Neural cell (in vitro differentiated cells): ENCODE measurements at regions not wholly inside any gene's neighbourhood (a gene's known extent, or its start where the extent isn't known, plus 50 kb on each side); places are given as distances from the start of the nearest gene placed in this dataset.

Experiments
- H2AFZ ChIP-seq: fragments of 200-600, 300-800 bp; sonication (generic), shearing (Covaris generic); 2 replicates; pipeline ENCODE4 v1.6.0; 2014; ENCODE audit warnings: low read depth, mild to moderate bottlenecking, antibody characterized with exemption, low read length, moderate library complexity
- H3F3A ChIP-seq: fragments of 200-600 bp; shearing (Covaris generic); 2 replicates; pipeline ENCODE4 v1.6.1; 2016; ENCODE audit warnings: mild to moderate bottlenecking, moderate library complexity, mixed read lengths, antibody characterized with exemption, low read length; ENCODE audit not compliant: insufficient read depth, poor library complexity, severe bottlenecking
- H3K27ac ChIP-seq: fragments of 200-600, 300-800 bp; sonication (generic), shearing (Covaris generic); 2 replicates; pipeline ENCODE4 v1.5.1; 2014; ENCODE audit warnings: mild to moderate bottlenecking, low read length, moderate library complexity
- H3K27me3 ChIP-seq: fragments of 300-800, 200-600 bp; sonication (generic), shearing (Covaris generic); 2 replicates; pipeline ENCODE4 v1.6.0; 2014; ENCODE audit warnings: mild to moderate bottlenecking, low read depth, low read length, moderate library complexity; ENCODE audit not compliant: insufficient read depth
- H3K36me3 ChIP-seq: fragments of 300-800, 200-600 bp; sonication (generic), shearing (Covaris generic); 2 replicates; pipeline ENCODE4 v1.5.1; 2014; ENCODE audit warnings: mild to moderate bottlenecking, antibody characterized with exemption, low read length, moderate library complexity; ENCODE audit not compliant: insufficient read depth
- H3K4me2 ChIP-seq: fragments of 300-800, 200-600 bp; sonication (generic), shearing (Covaris generic); 2 replicates; pipeline ENCODE4 v1.6.0; 2014; ENCODE audit warnings: mild to moderate bottlenecking, low read length
- H3K4me3 ChIP-seq: fragments of 300-800, 200-600 bp; sonication (generic), shearing (Covaris generic); 2 replicates; pipeline ENCODE4 v1.5.1; 2014; ENCODE audit warnings: mild to moderate bottlenecking, low read length, moderate library complexity
- H3K79me2 ChIP-seq: fragments of 200-600 bp; shearing (Covaris generic); replicated peaks from 2 replicates; pipeline ENCODE4 v1.6.0; 2014; ENCODE audit warnings: mild to moderate bottlenecking, low read length, moderate library complexity; ENCODE audit not compliant: insufficient read depth
- H3K9ac ChIP-seq: fragments of 300-800, 200-600 bp; sonication (generic), shearing (Covaris generic); 2 replicates; pipeline ENCODE4 v1.6.1; 2016; ENCODE audit warnings: mild to moderate bottlenecking, low read length, mixed read lengths
- H3K9me2 ChIP-seq: fragments of 200-600 bp; shearing (Covaris generic); 2 replicates; pipeline ENCODE4 v1.6.1; 2016; ENCODE audit warnings: mild to moderate bottlenecking, low read length, mixed read lengths; ENCODE audit not compliant: insufficient read depth
- H3K9me3 ChIP-seq: fragments of 200-600, 300-800 bp; sonication (generic), shearing (Covaris generic); 2 replicates; pipeline ENCODE4 v1.6.1; 2016; ENCODE audit warnings: mild to moderate bottlenecking, mixed run types, low read length, moderate library complexity, mixed read lengths
- H4K20me1 ChIP-seq: fragments of 200-600 bp; shearing (Covaris generic); 2 replicates; pipeline ENCODE4 v1.6.1; 2016; ENCODE audit warnings: mild to moderate bottlenecking, mixed run types; ENCODE audit not compliant: insufficient read depth
- CTCF ChIP-seq: fragments of 450-650 bp; IDR thresholded peaks from 2 replicates; pipeline ENCODE4 v1.5.1; 2014; ENCODE audit warnings: antibody characterized with exemption, mild to moderate bottlenecking, moderate library complexity; ENCODE audit not compliant: poor library complexity, severe bottlenecking
- EP300 ChIP-seq: fragments of 450-650 bp; conservative IDR thresholded peaks from 2 replicates; pipeline ENCODE4 v1.6.1; 2014; ENCODE audit warnings: antibody characterized with exemption, mild to moderate bottlenecking, moderate library complexity; ENCODE audit not compliant: poor library complexity, severe bottlenecking
- EZH2 ChIP-seq: fragments of 200-600, 300-800 bp; shearing (Covaris generic), sonication (generic); IDR thresholded peaks from 2 replicates; pipeline ENCODE4 v1.6.1; 2014; ENCODE audit warnings: antibody characterized with exemption, low read length, borderline replicate concordance, mild to moderate bottlenecking; ENCODE audit not compliant: insufficient read depth, poor library complexity, severe bottlenecking
- MXI1 ChIP-seq: fragments of 450-650 bp; conservative IDR thresholded peaks from 2 replicates; pipeline ENCODE4 v1.6.1; 2014; ENCODE audit warnings: antibody characterized with exemption, mild to moderate bottlenecking; ENCODE audit not compliant: poor library complexity, severe bottlenecking
- POLR2AphosphoS5 ChIP-seq: IDR thresholded peaks from 2 replicates; pipeline ENCODE4 v1.6.1; 2012
- RAD21 ChIP-seq: fragments of 450-650 bp; conservative IDR thresholded peaks from 2 replicates; pipeline ENCODE4 v1.6.1; 2014; ENCODE audit warnings: antibody characterized with exemption, mild to moderate bottlenecking, moderate library complexity
- REST ChIP-seq: IDR thresholded peaks from 2 replicates; pipeline ENCODE4 v1.6.1; 2012; ENCODE audit warnings: borderline replicate concordance
- SMC3 ChIP-seq: fragments of 450-650 bp; conservative IDR thresholded peaks from 2 replicates; pipeline ENCODE4 v1.6.1; 2014; ENCODE audit warnings: antibody characterized with exemption, mild to moderate bottlenecking, moderate library complexity; ENCODE audit not compliant: poor library complexity
- TAF1 ChIP-seq: IDR thresholded peaks from 2 replicates; pipeline ENCODE4 v1.6.1; 2012; ENCODE audit warnings: low read depth

GRCh38 chr11:109343242-109343641 is 78.7 kb upstream of the C11orf87 start:
- H3F3A ChIP-seq, result no peaks in the 10 kb centered on the region
- no peak for TF ChIP-seq EZH2
- no peak for TF ChIP-seq RAD21
- TF ChIP-seq MXI1, result no peak
- no peak overlapping the region for H3K27ac ChIP-seq
- no peak overlapping the region for H2AFZ ChIP-seq
- H3K9me3 ChIP-seq, result no peaks in the 10 kb centered on the region
- H3K9me2 ChIP-seq, result no peaks in the 10 kb centered on the region
- no peaks in the 10 kb centered on the region for H3K36me3 ChIP-seq
- no peaks in the 10 kb centered on the region for H3K79me2 ChIP-seq
- H3K9ac ChIP-seq, result no peak overlapping the region
- H3K27me3 ChIP-seq, result no peaks in the 10 kb centered on the region
- no peaks in the 10 kb centered on the region for H4K20me1 ChIP-seq
- no peak overlapping the region for H3K4me3 ChIP-seq
- no peak overlapping the region for H3K4me2 ChIP-seq

- H3K4me3 ChIP-seq, result no peak overlapping the region
- H3K27ac ChIP-seq, result no peak overlapping the region
- H4K20me1 ChIP-seq, result no peaks in the 10 kb centered on the region
- no peak for TF ChIP-seq CTCF
- no peak for TF ChIP-seq EP300
- TF ChIP-seq POLR2AphosphoS5, result no peak
- TF ChIP-seq RAD21, result no peak
- no peak for TF ChIP-seq EZH2
- TF ChIP-seq REST, result no peak
- TF ChIP-seq SMC3, result no peak
- no peak for TF ChIP-seq TAF1
- TF ChIP-seq MXI1, result no peak
- no peak overlapping the region for H3K4me2 ChIP-seq
- no peaks in the 10 kb centered on the region for H3K36me3 ChIP-seq
- H3K9me3 ChIP-seq, result no peaks in the 10 kb centered on the region
- H3K27me3 ChIP-seq, result no peaks in the 10 kb centered on the region
- H3K9ac ChIP-seq, result no peak overlapping the region
- no peaks in the 10 kb centered on the region for H3F3A ChIP-seq
- no peaks in the 10 kb centered on the region for H3K79me2 ChIP-seq
- no peaks in the 10 kb centered on the region for H3K9me2 ChIP-seq
- H2AFZ ChIP-seq, result no peak overlapping the region
Measured at GRCh38 chr11:109347304-109347703, 74.7 kb upstream of the C11orf87 start.
